AG09319 (cell line): ENCODE measurements at regions not wholly inside any gene's neighbourhood (a gene's known extent, or its start where the extent isn't known, plus 50 kb on each side); places are given as distances from the start of the nearest gene placed in this dataset.

ENCODE experiments used
- DNase-seq: peaks from one replicate; pipeline ENCODE4 v3.0.0-alpha.2; 2010; ENCODE audit warnings: low read depth; ENCODE audit errors: extremely low read depth
- TF ChIP-seq, protein P1 (sequence below): IDR thresholded peaks from 2 replicates; pipeline ENCODE4 v1.5.1; 2011; ENCODE audit warnings: low read depth, mild to moderate bottlenecking, inconsistent platforms, low read length, moderate library complexity

DNA sequence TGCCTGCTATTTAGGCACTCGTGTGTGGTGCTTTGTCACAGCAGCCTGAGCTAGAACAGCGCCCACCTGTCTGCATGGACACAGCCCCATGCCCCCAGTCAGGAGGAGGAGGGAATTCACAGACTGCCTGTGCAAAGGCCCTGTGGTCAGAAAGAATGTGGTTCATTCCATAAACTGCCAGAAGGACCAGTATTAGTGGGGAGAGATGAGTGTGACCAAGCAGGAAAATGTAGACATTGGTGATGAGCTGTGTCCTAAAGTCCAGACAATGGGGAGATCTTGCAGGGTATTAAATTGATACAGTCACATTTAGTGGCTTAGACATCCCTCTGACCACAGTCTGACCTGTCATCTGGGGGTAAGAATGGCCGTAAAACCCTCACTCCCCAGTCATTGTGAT lies 83.7 kb upstream of the LINC01488 start:
- no peak for DNase-seq
- TF ChIP-seq, protein P1, sequence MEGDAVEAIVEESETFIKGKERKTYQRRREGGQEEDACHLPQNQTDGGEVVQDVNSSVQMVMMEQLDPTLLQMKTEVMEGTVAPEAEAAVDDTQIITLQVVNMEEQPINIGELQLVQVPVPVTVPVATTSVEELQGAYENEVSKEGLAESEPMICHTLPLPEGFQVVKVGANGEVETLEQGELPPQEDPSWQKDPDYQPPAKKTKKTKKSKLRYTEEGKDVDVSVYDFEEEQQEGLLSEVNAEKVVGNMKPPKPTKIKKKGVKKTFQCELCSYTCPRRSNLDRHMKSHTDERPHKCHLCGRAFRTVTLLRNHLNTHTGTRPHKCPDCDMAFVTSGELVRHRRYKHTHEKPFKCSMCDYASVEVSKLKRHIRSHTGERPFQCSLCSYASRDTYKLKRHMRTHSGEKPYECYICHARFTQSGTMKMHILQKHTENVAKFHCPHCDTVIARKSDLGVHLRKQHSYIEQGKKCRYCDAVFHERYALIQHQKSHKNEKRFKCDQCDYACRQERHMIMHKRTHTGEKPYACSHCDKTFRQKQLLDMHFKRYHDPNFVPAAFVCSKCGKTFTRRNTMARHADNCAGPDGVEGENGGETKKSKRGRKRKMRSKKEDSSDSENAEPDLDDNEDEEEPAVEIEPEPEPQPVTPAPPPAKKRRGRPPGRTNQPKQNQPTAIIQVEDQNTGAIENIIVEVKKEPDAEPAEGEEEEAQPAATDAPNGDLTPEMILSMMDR, result no peak

DNA sequence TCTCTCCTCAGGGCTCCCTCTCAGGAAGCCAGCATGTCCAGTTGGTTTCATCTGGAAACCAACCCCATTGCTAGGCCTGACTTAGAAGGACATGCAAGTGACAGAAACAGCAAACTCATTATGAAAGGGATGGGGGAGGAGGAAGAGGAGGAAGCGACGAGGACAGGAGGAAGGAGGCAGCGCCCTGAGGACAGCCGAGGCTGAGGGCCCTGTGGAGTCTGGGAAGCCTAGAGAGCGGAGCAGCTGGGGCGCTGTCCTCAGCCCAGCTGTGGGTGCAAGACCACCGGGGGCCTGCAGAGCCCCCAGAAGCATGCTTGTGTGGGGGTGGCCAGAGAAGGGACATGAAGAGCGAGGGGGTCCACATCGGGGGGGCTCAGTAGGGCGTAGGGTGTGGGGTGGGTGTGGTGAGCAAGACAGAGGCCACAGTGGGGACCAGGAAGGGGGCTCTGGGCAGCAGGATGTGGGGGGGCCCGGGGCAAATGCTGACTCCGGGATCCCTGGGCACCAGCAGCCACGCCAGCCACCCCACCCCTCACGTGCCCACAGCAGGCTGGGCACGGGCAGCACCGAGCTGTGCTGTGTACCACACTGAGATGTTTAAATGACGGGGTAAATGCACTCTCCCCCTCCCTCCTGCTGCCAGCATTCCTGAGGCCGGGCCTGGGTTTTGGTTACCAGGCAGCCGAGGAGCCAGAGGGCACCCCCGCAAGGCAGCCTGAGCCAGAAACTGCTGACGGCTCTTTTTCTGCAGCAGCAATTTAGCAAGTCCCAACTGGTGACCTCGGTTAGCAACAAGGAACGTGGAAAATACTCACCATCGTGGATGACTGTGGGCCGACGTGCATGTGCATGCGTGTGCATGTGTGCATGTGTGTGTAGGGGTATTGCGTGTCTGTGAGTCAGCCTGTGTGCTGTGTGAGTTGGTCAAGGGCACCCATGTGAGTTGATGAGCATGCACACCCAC lies 82.7 kb upstream of the LINC01488 start:
- no peak for DNase-seq
- TF ChIP-seq, protein P1, result no peak

DNA sequence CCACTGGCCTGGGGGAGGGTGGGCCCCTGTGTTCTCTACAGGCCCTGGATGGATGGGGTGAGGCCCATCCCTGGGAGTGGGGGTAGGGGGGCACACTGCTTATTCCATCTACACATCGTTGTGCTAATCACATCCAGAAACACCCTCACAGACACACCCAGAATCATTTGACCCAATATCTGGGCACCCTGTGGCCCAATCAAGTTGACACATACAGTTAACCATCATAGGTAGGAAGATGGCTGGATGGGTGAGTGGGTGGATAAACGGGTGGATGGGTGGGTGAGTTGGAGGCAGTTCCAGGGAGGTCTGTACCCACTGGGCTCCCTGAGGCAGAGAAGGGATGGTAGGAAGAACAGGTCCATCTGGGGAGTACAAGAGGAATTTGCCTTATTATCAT lies 81.3 kb upstream of the LINC01488 start:
- TF ChIP-seq, protein P1, result no peak
- no peak for DNase-seq

DNA sequence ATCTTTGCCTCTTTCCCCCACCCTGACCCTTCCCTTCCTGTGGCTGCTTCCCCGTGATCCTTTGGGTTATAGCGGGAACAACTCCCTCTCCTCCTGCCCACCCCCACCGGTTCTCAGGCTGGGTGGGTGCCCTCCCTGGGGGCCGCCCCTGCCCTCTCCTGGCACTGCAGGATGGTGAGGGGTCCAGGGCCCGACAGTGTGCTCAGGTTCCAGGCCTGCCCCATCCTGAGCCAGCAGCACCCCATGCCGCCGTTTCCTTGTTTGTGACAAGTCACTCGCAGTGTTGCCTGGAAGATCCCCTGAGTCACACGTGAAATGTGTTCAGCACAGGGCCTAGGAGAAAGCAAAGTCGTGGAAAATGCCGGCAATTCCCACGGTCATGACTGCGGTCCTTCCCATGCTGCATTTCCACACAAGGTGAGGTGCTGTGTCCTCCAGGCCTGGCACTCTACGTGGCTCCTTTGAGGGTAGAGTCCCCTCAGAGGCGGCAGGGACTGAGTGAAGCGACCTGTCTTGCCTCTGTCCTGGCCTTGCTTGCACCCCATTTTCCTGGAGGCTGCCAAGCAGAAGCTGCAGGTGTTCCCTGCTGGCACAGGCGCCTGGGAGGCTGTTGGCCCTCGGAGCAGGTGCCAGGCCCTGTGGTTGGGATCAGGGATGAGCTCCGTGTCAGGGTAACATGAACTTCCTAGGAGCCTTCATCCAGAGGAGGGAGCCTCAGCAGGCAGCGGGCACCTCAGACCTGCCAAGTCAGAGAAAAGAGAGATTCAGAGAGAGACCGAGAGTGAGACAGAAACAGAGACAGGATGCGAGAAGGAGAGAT lies 80.5 kb upstream of the LINC01488 start:
- TF ChIP-seq, protein P1, result no peak
- no peak for DNase-seq

DNA sequence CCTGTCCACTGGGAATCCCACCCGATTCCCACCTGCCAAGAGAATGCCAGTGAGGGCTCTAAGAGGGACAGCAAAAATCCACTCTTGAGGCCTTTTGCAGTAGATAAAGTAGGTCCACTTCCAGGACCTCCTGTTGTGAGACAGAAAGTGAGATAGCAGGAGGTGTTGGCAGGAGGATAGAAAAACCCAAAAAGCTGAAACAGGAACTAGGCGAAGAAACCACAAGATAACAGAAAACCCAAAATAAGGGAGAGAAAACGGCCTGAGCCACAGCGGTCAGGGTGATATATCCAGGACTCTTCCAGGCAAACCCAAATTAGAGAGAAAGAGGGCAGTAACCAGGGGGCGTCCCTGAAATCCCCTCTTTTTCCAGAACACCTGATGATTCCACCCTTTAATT lies 79.7 kb upstream of the LINC01488 start:
- TF ChIP-seq, protein P1, result no peak
- DNase-seq, result no peak

DNA sequence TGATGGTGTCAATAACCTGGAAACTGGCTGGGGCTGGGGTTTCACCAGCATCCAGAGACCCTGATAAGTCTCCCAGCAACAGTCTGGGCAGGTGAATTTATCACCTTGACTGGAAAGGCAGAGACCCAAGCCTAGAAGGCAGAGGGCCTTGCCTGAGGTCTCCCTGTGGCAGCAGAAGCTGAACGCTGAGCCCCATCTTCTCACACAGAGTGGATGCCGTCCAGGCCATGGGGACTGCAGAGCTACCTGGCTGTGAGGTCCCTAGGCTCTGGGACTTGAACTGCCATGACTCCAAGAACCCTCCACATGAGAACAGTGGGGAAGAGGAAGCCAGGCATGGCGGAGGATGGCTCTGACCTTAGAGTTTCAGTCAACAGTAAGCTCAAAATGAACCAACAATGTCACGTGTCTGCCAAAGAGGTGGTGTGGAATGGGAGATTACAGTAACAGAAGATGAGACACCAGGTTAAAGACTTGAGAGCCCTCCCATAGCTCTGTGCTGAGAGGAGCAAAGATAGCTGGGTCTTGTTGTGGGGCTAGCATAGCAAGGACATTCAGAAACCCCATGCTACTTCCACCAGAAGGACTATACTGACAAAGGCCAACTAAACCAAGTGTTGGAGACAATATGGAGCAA lies 79.1 kb upstream of the LINC01488 start:
- TF ChIP-seq, protein P1, result no peak

More for the DNA sequence above, 79.1 kb upstream of the LINC01488 start:
- no peak for DNase-seq
